GM23248 (cell line): ENCODE measurements at regions not wholly inside any gene's neighbourhood (a gene's known extent, or its start where the extent isn't known, plus 50 kb on each side); places are given as distances from the start of the nearest gene placed in this dataset.

Experiments
- EZH2 ChIP-seq: fragments of 200-600 bp; sonication (generic); IDR thresholded peaks from 2 replicates; pipeline ENCODE4 v1.6.1; 2018; ENCODE audit warnings: antibody characterized with exemption, mild to moderate bottlenecking; ENCODE audit not compliant: insufficient read depth, poor library complexity, severe bottlenecking
- EZH2phosphoT487 ChIP-seq: fragments of 200-600 bp; sonication (generic); IDR thresholded peaks from 2 replicates; pipeline ENCODE4 v1.6.1; 2018; ENCODE audit warnings: antibody characterized with exemption, moderate library complexity, mild to moderate bottlenecking, low read depth; ENCODE audit not compliant: insufficient read depth

GRCh38 chrX:138067415-138067814 is 501.5 kb downstream of the ZIC3 start:
- TF ChIP-seq EZH2phosphoT487 (no peak), EZH2 (no peak)
